Spleen (tissue), 7 donors: ENCODE measurements at regions not wholly inside any gene's neighbourhood (a gene's known extent, or its start where the extent isn't known, plus 50 kb on each side); places are given as distances from the start of the nearest gene placed in this dataset.

Source experiments
- POLR2A ChIP-seq, 3 donors: fragments of 450-650 bp; IDR thresholded peaks; one replicate each; pipeline ENCODE4 v1.5.1; 2017; ENCODE audit warnings: antibody characterized with exemption in 3 of 3, mild to moderate bottlenecking in 1 of 3
- POLR2AphosphoS5 ChIP-seq, 3 donors: sonication (generic); formaldehyde crosslinking; IDR thresholded peaks; one replicate each; pipeline ENCODE4 v1.5.1; 2017; ENCODE audit warnings: antibody characterized with exemption in 3 of 3
- TF ChIP-seq, protein P1 (sequence below), 11 experiments: fragments of 200-600 bp in 7 of 11; fragments of 450-650 bp in 4 of 11; sonication (generic) in 4 of 11; IDR thresholded peaks in 8 of 11; conservative IDR thresholded peaks in 3 of 11; 1 replicate in 7 of 11; 2 replicates in 4 of 11; pipeline versions ENCODE4 v1.4.0 to v1.8.0; 2016 to 2021; ENCODE audit warnings: antibody characterized with exemption in 11 of 11, inconsistent platforms in 4 of 11, mild to moderate bottlenecking in 1 of 11
- donor health status: DM: no; HTN: no; CAD: no; lungs with moderate emphysema.
- donor health status: DM: no; HTN: no; CAD: no.
- donor health status: DM: no; HTN: no; CAD: no.

DNA sequence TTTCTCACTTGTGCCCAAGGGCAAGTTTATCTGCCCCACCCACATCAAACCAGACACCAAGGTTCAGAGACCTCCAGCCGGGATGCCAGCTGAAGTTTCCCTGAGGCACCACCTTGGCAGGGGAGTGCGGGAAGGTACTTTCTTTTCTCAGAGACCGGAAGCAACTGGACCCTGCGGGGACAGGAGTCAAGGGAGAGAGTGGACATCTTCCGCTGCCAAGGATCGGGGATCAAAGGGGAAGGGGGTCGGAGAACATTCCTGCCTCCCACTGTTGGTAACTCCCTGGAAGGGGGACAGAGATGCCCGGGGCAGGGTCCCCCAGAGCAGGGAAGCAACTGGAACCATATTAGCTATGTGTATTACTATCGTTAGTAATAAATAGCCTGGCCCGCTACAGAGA is 161.8 kb downstream of the DICER1 start:
- TF ChIP-seq, protein P1, sequence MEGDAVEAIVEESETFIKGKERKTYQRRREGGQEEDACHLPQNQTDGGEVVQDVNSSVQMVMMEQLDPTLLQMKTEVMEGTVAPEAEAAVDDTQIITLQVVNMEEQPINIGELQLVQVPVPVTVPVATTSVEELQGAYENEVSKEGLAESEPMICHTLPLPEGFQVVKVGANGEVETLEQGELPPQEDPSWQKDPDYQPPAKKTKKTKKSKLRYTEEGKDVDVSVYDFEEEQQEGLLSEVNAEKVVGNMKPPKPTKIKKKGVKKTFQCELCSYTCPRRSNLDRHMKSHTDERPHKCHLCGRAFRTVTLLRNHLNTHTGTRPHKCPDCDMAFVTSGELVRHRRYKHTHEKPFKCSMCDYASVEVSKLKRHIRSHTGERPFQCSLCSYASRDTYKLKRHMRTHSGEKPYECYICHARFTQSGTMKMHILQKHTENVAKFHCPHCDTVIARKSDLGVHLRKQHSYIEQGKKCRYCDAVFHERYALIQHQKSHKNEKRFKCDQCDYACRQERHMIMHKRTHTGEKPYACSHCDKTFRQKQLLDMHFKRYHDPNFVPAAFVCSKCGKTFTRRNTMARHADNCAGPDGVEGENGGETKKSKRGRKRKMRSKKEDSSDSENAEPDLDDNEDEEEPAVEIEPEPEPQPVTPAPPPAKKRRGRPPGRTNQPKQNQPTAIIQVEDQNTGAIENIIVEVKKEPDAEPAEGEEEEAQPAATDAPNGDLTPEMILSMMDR (IDR thresholded peaks at IDR 0.05 in 8 of 11, conservative IDR thresholded peaks at IDR 0.05 in 3 of 11), result no peak
- no peak for TF ChIP-seq POLR2A (IDR thresholded peaks at IDR 0.05)
- TF ChIP-seq POLR2AphosphoS5 (IDR thresholded peaks at IDR 0.05), result no peak
